OCI-LY7 (cell line): ENCODE measurements at regions not wholly inside any gene's neighbourhood (a gene's known extent, or its start where the extent isn't known, plus 50 kb on each side); places are given as distances from the start of the nearest gene placed in this dataset.

Source experiments
- BruUV-seq: library from RNA; stranded (reverse); fragments of 400-500 nt; replicated peaks from 2 replicates; lab custom pipeline; 2021; lab: Mats Ljungman, UMichigan
- CTCF ChIA-PET: fragments of 300-600 bp; sonication (Branson Sonifier 250); formaldehyde crosslinking; loops from one replicate; lab custom pipeline; 2022; ENCODE audit warnings: antibody characterized with exemption; ENCODE audit not compliant: unreplicated experiment; lab: Charles Lee
- POLR2A ChIA-PET: fragments of 300-600 bp; sonication (Branson Sonifier 250); formaldehyde crosslinking; loops from one replicate; lab custom pipeline; 2022; ENCODE audit warnings: antibody characterized with exemption; lab: Charles Lee
- DNase-seq: peaks from one replicate; pipeline ENCODE4 v3.0.0-alpha.2; 2015; ENCODE audit warnings: low spot score
- H2AFZ ChIP-seq: fragments of 200-600 bp; sonication (generic), shearing (Covaris generic); 2 replicates; pipeline ENCODE4 v1.6.1; 2014; ENCODE audit warnings: mild to moderate bottlenecking, antibody characterized with exemption, low read length, moderate library complexity
- H3K27ac ChIP-seq: fragments of 200-600 bp; sonication (generic); 2 replicates; pipeline ENCODE4 v1.5.1; 2014; ENCODE audit warnings: mixed run types, low read depth, mild to moderate bottlenecking, moderate library complexity, low read length, inconsistent platforms; ENCODE audit not compliant: poor library complexity, severe bottlenecking
- H3K36me3 ChIP-seq: fragments of 200-600 bp; sonication (generic); 2 replicates; pipeline ENCODE4 v1.6.1; 2014; ENCODE audit warnings: mild to moderate bottlenecking, antibody characterized with exemption, low read length, moderate library complexity, mixed read lengths; ENCODE audit not compliant: insufficient read depth
- H3K4me1 ChIP-seq: fragments of 200-600 bp; sonication (generic); 2 replicates; pipeline ENCODE4 v1.5.1; 2014; ENCODE audit warnings: mild to moderate bottlenecking, low read length; ENCODE audit not compliant: insufficient read depth, poor library complexity, severe bottlenecking
- H3K4me2 ChIP-seq: fragments of 200-600 bp; sonication (generic); 2 replicates; pipeline ENCODE4 v1.6.1; 2014; ENCODE audit warnings: mild to moderate bottlenecking, low read length
- H3K4me3 ChIP-seq: fragments of 200-600 bp; sonication (generic); 2 replicates; pipeline ENCODE4 v1.5.1; 2014; ENCODE audit warnings: mild to moderate bottlenecking, low read depth, low read length; ENCODE audit not compliant: poor library complexity, severe bottlenecking
- H3K79me2 ChIP-seq: fragments of 200-600 bp; sonication (generic); 2 replicates; pipeline ENCODE4 v1.6.1; 2016; ENCODE audit warnings: low read depth, mild to moderate bottlenecking, low read length, moderate library complexity, mixed read lengths; ENCODE audit not compliant: insufficient read depth
- H3K9me2 ChIP-seq: fragments of 200-600 bp; sonication (generic); 2 replicates; pipeline ENCODE4 v1.6.1; 2016; ENCODE audit warnings: mild to moderate bottlenecking, low read length, mixed read lengths; ENCODE audit not compliant: insufficient read depth
- H3K9me3 ChIP-seq: fragments of 200-600 bp; sonication (generic); 2 replicates; pipeline ENCODE4 v1.6.1; 2014; ENCODE audit warnings: mild to moderate bottlenecking, mixed run types, low read length, mixed read lengths
- H4K20me1 ChIP-seq: fragments of 200-600 bp; sonication (generic); 2 replicates; pipeline ENCODE4 v1.6.1; 2014; ENCODE audit warnings: mild to moderate bottlenecking, antibody characterized with exemption, low read length, moderate library complexity, mixed read lengths; ENCODE audit not compliant: insufficient read depth
- EZH2phosphoT487 ChIP-seq: fragments of 200-600 bp; sonication (generic); IDR thresholded peaks from 2 replicates; pipeline ENCODE4 v1.6.1; 2018; ENCODE audit warnings: low read depth, borderline replicate concordance, mild to moderate bottlenecking, mixed run types, antibody characterized with exemption, low read length, moderate library complexity, mixed read lengths
- intact Hi-C: fragments of 100-400 bp; cut with micrococcal nuclease; formaldehyde crosslinking; loops from one replicate; pipeline ENCODE4 v1.10.0; 2022; ENCODE audit not compliant: unreplicated experiment
- TF ChIP-seq, protein P1 (sequence below): fragments of 200-600 bp; sonication (generic); conservative IDR thresholded peaks from 2 replicates; pipeline ENCODE4 v1.5.1; 2014; ENCODE audit warnings: mild to moderate bottlenecking, antibody characterized with exemption, low read length, moderate library complexity, mixed read lengths

DNA sequence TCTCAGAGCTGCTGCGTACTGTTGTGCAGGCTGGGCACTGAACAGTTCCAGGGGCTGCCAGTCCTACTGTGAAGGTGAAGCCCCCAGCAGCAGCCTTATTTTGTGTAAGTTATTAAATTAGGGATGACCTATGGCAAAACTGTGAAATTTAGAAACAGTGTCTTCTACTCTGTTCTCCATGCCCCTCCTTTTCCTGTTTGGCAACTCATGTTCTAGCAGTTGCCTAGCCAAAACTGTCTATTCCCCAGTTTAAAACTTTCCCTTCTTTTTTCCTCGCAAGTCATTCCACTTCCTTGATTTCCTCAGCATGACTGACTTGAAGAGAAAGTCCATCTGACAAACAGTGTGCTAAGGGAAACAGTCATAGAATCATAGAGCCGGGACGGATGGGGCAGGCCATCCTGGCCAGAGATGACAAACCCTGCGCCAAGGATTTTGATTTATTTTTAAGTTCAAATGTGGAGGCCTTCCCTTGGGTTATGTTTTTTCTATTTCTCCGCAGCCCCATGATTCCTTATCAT, 78.1 kb upstream of the OLFM4 start:
- Histone ChIP-seq H3K4me1 (no peaks in the 10 kb centered on the region), H3K9me2 (no peaks in the 10 kb centered on the region), H3K27ac (no peak overlapping the region), H3K9me3 (no peaks in the 10 kb centered on the region), H3K36me3 (no peaks in the 10 kb centered on the region), H4K20me1 (no peaks in the 10 kb centered on the region), H2AFZ (no peak overlapping the region), H3K4me2 (no peak overlapping the region), H3K79me2 (no peaks in the 10 kb centered on the region), H3K4me3 (no peak overlapping the region)
- ChIA-PET CTCF (no interaction called here), POLR2A (interaction anchor here (0.7 kb wide), 1 partner anchor 79 kb away, joined by 3 read pairs; no protein-coding TSS in a partner anchor)
- no peak for DNase-seq
- no peak for TF ChIP-seq EZH2phosphoT487
- TF ChIP-seq, protein P1, sequence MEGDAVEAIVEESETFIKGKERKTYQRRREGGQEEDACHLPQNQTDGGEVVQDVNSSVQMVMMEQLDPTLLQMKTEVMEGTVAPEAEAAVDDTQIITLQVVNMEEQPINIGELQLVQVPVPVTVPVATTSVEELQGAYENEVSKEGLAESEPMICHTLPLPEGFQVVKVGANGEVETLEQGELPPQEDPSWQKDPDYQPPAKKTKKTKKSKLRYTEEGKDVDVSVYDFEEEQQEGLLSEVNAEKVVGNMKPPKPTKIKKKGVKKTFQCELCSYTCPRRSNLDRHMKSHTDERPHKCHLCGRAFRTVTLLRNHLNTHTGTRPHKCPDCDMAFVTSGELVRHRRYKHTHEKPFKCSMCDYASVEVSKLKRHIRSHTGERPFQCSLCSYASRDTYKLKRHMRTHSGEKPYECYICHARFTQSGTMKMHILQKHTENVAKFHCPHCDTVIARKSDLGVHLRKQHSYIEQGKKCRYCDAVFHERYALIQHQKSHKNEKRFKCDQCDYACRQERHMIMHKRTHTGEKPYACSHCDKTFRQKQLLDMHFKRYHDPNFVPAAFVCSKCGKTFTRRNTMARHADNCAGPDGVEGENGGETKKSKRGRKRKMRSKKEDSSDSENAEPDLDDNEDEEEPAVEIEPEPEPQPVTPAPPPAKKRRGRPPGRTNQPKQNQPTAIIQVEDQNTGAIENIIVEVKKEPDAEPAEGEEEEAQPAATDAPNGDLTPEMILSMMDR, result no peak
- intact Hi-C loops, result no loop called here
- BruUV-seq, result no TSS peak

DNA sequence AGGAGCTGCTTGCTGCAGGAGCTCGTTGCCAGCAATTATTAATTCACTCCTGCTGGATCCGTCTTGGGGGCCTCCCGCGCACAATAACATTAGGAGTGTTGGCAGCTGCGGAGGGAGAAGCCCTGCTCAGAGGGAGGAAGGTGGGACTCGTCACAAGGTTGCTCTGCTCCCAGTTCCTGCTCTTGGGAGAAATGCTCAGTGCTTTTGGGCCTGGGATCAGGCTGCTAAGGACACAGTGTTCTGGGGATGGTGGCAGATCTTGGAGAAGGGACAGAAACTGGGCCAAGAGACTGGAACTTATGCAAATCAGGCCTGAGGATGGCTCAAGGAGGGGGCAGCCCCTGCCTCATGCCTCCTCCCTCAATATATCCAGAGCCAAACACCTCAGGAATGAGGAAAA, 78.9 kb upstream of the OLFM4 start:
- BruUV-seq, result no TSS peak
- Histone ChIP-seq H3K9me2 (no peaks in the 10 kb centered on the region), H3K4me1 (no peaks in the 10 kb centered on the region), H4K20me1 (no peaks in the 10 kb centered on the region), H3K4me3 (no peak overlapping the region), H3K79me2 (no peaks in the 10 kb centered on the region), H3K4me2 (no peak overlapping the region), H3K36me3 (no peaks in the 10 kb centered on the region), H2AFZ (no peak overlapping the region), H3K27ac (no peak overlapping the region), H3K9me3 (no peaks in the 10 kb centered on the region)
- TF ChIP-seq, protein P1, result no peak
- TF ChIP-seq EZH2phosphoT487, result no peak
- CTCF ChIA-PET, result no interaction called here
- DNase-seq, result no peak
- intact Hi-C loops, result no loop called here
- POLR2A ChIA-PET, result interaction anchor here (0.7 kb wide), 1 partner anchor 78 kb away, joined by 3 read pairs; no protein-coding TSS in a partner anchor

GRCh38 chr13:52949044-52949443, 79.6 kb upstream of the OLFM4 start:
- intact Hi-C loops, result no loop called here
- H3K36me3 ChIP-seq, result no peaks in the 10 kb centered on the region
- no peaks in the 10 kb centered on the region for H4K20me1 ChIP-seq
- H3K27ac ChIP-seq, result no peak overlapping the region
- H3K9me3 ChIP-seq, result no peaks in the 10 kb centered on the region
- no TSS peak for BruUV-seq
- CTCF ChIA-PET, result no interaction called here
- H3K4me1 ChIP-seq, result no peaks in the 10 kb centered on the region
- no peak overlapping the region for H3K4me3 ChIP-seq
- H3K4me2 ChIP-seq, result no peak overlapping the region
- no peaks in the 10 kb centered on the region for H3K79me2 ChIP-seq
- POLR2A ChIA-PET, result no interaction called here
- H3K9me2 ChIP-seq, result no peaks in the 10 kb centered on the region
- H2AFZ ChIP-seq, result no peak overlapping the region
- TF ChIP-seq, protein P1, result no peak
- no peak for TF ChIP-seq EZH2phosphoT487
- no peak for DNase-seq
